Common myeloid progenitor, CD34-positive (primary cell): ENCODE measurements at regions not wholly inside any gene's neighbourhood (a gene's known extent, or its start where the extent isn't known, plus 50 kb on each side); places are given as distances from the start of the nearest gene placed in this dataset.

Source experiments
- CTCF ChIA-PET: fragments of 350-600 bp; sonication (Branson Sonifier 250); formaldehyde crosslinking; loops from one replicate; lab custom pipeline; 2021; ENCODE audit warnings: antibody characterized with exemption; lab: Charles Lee
- POLR2A ChIA-PET: fragments of 350-600 bp; sonication (Branson Sonifier 250); formaldehyde crosslinking; loops from one replicate; lab custom pipeline; 2021; ENCODE audit warnings: antibody characterized with exemption; lab: Charles Lee
- DNase-seq, 3 donors: peaks; one replicate each; pipeline versions ENCODE4 v3.0.0 to v3.0.0-alpha.2; 2013
- H3K27ac ChIP-seq, 2 experiments: 1 replicate in 1 of 2; 2 replicates in 1 of 2; pipeline ENCODE4 v1.7.0; 2013; ENCODE audit warnings: inconsistent platforms in 2 of 2, low read length in 2 of 2, mild to moderate bottlenecking in 2 of 2, low read depth in 1 of 2, moderate library complexity in 1 of 2; ENCODE audit not compliant: severe bottlenecking in 2 of 2, insufficient read depth in 1 of 2, poor library complexity in 1 of 2
- H3K27me3 ChIP-seq, 5 experiments: replicated peaks in 2 of 5; 1 replicate in 3 of 5; 2 replicates in 2 of 5; pipeline versions ENCODE4 v1.6.1 to v1.7.0; 2013; ENCODE audit warnings: low read length in 4 of 5, mild to moderate bottlenecking in 2 of 5, moderate library complexity in 2 of 5, inconsistent platforms in 1 of 5; ENCODE audit not compliant: insufficient read depth in 5 of 5, control insufficient read depth in 4 of 5
- H3K36me3 ChIP-seq, 4 experiments: 1 replicate in 2 of 4; 2 replicates in 2 of 4; pipeline versions ENCODE4 v1.6.1 to v1.7.0; 2013; ENCODE audit warnings: low read length in 3 of 4, control low read depth in 1 of 4, mild to moderate bottlenecking in 1 of 4; ENCODE audit not compliant: control insufficient read depth in 4 of 4, insufficient read depth in 4 of 4
- H3K4me1 ChIP-seq, 4 experiments: 1 replicate in 3 of 4; 2 replicates in 1 of 4; pipeline versions ENCODE4 v1.6.1 to v1.7.1; 2013; ENCODE audit warnings: low read length in 3 of 4, mild to moderate bottlenecking in 3 of 4, control low read depth in 1 of 4, inconsistent platforms in 1 of 4, moderate library complexity in 1 of 4; ENCODE audit not compliant: control insufficient read depth in 4 of 4, insufficient read depth in 4 of 4; ENCODE audit errors: control extremely low read depth in 1 of 4
- H3K4me3 ChIP-seq, 7 experiments: 1 replicate in 4 of 7; 2 replicates in 3 of 7; pipeline versions ENCODE4 v1.5.1 to v1.7.0; 2013; ENCODE audit warnings: mild to moderate bottlenecking in 7 of 7, low read length in 6 of 7, moderate library complexity in 6 of 7, inconsistent platforms in 2 of 7, low read depth in 2 of 7, control low read depth in 1 of 7; ENCODE audit not compliant: insufficient read depth in 4 of 7, control insufficient read depth in 1 of 7; ENCODE audit errors: extremely low read depth in 1 of 7
- H3K9me3 ChIP-seq, 5 experiments: 1 replicate in 4 of 5; 2 replicates in 1 of 5; pipeline versions ENCODE4 v1.6.1 to v1.7.1; 2013; ENCODE audit warnings: low read length in 4 of 5, mild to moderate bottlenecking in 2 of 5, inconsistent platforms in 1 of 5, low read depth in 1 of 5, moderate library complexity in 1 of 5; ENCODE audit not compliant: control insufficient read depth in 4 of 5, insufficient read depth in 2 of 5; ENCODE audit errors: control extremely low read depth in 1 of 5
- WGBS: methylation state at CpG from one replicate; pipeline ENCODE4 v1.1.5; 2013; ENCODE audit not compliant: insufficient coverage; 5-methylcytosine and 5-hydroxymethylcytosine counted together

- ChIA-PET CTCF (interaction anchor here (0.8 kb wide), 1 partner anchor 11 kb away, joined by 3 read pairs; no protein-coding TSS in a partner anchor), POLR2A (no interaction called here)
- Histone ChIP-seq H3K9me3 (no peaks in the 10 kb centered on the region), H3K4me3 (no peak overlapping the region), H3K36me3 (no peaks in the 10 kb centered on the region), H3K4me1 (no peaks in the 10 kb centered on the region), H3K27ac (no peak overlapping the region), H3K27me3 (no peaks in the 10 kb centered on the region)
- DNase-seq: no peak
- 67% methylated on average over 1 of the region's 2 CpGs for WGBS
These were observed 265.9 kb downstream of the EFHB start for GRCh38 chr3:19668163-19668562.

DNA sequence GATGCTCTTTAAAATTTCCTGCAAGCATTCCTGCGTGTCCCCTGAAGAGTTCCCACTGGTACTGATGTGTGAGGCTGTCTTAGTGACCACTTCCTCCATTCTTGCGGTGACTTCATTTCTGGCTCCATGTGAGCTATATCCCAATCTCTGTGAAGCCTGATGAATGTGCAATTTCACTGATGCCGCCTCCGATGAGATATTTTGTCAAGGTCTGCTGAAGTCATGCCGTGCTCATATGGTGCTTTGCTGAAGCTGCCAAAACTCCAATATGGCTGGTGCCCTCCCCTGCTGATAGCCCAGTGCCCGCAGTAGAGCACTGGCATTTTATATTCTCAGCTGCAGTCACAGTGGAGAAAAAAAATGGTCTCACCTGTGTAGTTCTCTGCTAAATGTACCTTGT is 271.5 kb downstream of the EFHB start:
- DNase-seq: no peak
- CTCF ChIA-PET: no interaction called here
- Histone ChIP-seq H3K36me3 (no peaks in the 10 kb centered on the region), H3K4me1 (no peaks in the 10 kb centered on the region), H3K27me3 (no peaks in the 10 kb centered on the region), H3K27ac (no peak overlapping the region), H3K4me3 (no peak overlapping the region), H3K9me3 (peaks cover 0 to 3% (median 0%) of the 10 kb centered on the region in 5 experiments)
- POLR2A ChIA-PET: no interaction called here
- 97% methylated on average over 6 of the region's 6 CpGs for WGBS

DNA sequence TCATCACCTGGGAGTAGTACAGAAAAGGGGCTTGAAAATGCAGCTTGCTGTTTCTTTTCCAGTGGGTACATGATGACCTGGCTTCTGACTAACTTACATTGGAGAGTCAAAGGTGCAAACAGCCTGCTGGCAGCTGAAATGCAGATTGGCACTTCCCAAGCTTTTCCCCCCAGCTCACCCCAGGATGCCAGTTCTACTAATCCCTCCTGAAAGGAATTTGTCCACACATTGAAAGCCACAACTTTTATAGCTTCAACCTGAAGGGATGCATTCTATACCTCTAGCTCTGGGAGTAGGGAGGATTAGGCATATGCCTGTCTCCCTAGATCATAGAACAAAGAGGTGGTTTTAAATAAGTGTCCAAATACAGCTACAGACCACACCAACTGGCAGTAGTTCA is 281.7 kb downstream of the EFHB start:
- no peak for DNase-seq
- peaks cover 0 to 16% (median 4%) of the 10 kb centered on the region in 5 experiments for H3K9me3 ChIP-seq
- H3K4me1 ChIP-seq: no peaks in the 10 kb centered on the region
- H3K27me3 ChIP-seq: no peaks in the 10 kb centered on the region
- POLR2A ChIA-PET: no interaction called here
- H3K4me3 ChIP-seq: no peak overlapping the region
- CTCF ChIA-PET: no interaction called here
- no peaks in the 10 kb centered on the region for H3K36me3 ChIP-seq
- H3K27ac ChIP-seq: no peak overlapping the region

GRCh38 chr3:19645093-19645492 is 288.9 kb downstream of the EFHB start:
- peaks cover 0 to under 1% (median 0%) of the 10 kb centered on the region in 5 experiments for H3K9me3 ChIP-seq
- H3K4me3 ChIP-seq: no peak overlapping the region
- H3K4me1 ChIP-seq: peaks cover 0 to 3% (median 0%) of the 10 kb centered on the region in 4 experiments
- POLR2A ChIA-PET: no interaction called here
- WGBS: no CpG with 5 or more reads among the region's 2 CpGs
- H3K27ac ChIP-seq: no peak overlapping the region
- H3K27me3 ChIP-seq: no peaks in the 10 kb centered on the region
- no peaks in the 10 kb centered on the region for H3K36me3 ChIP-seq
- DNase-seq: peak; percentile 5 to 80 (median 64)
- CTCF ChIA-PET: no interaction called here

- H3K27ac ChIP-seq: no peak overlapping the region
- CTCF ChIA-PET: no interaction called here
- H3K36me3 ChIP-seq: no peaks in the 10 kb centered on the region
- H3K4me3 ChIP-seq: no peak overlapping the region
- H3K9me3 ChIP-seq: peaks cover 0 to 4% (median 0%) of the 10 kb centered on the region in 5 experiments
- peak in 2 of 3 donors; percentile 37 to 39 for DNase-seq
- 87% methylated on average over 2 of the region's 2 CpGs for WGBS
- H3K4me1 ChIP-seq: peaks cover 0 to 3% (median 0%) of the 10 kb centered on the region in 4 experiments
- POLR2A ChIA-PET: no interaction called here
- no peaks in the 10 kb centered on the region for H3K27me3 ChIP-seq
These were observed 289.6 kb downstream of the EFHB start for GRCh38 chr3:19644405-19644804.

- CTCF ChIA-PET: no interaction called here
- Histone ChIP-seq H3K9me3 (peaks cover 0 to 4% (median 0%) of the 10 kb centered on the region in 5 experiments), H3K36me3 (no peaks in the 10 kb centered on the region), H3K4me3 (no peak overlapping the region), H3K27me3 (no peaks in the 10 kb centered on the region), H3K4me1 (peaks cover 0 to 3% (median 0%) of the 10 kb centered on the region in 4 experiments), H3K27ac (no peak overlapping the region)
- POLR2A ChIA-PET: no interaction called here
- no peak for DNase-seq
- 80% methylated on average over 2 of the region's 2 CpGs for WGBS
These were observed 292.6 kb downstream of the EFHB start for GRCh38 chr3:19641408-19641807.

- DNase-seq: no peak
- H3K36me3 ChIP-seq: no peaks in the 10 kb centered on the region
- POLR2A ChIA-PET: no interaction called here
- WGBS: 94% methylated on average over 5 of the region's 5 CpGs
- no peaks in the 10 kb centered on the region for H3K27me3 ChIP-seq
- H3K4me3 ChIP-seq: no peak overlapping the region
- CTCF ChIA-PET: interaction anchor here (1.3 kb wide), 1 partner anchor 234 kb away, joined by 4 read pairs; no protein-coding TSS in a partner anchor
- no peak overlapping the region for H3K27ac ChIP-seq
- H3K9me3 ChIP-seq: no peaks in the 10 kb centered on the region
- no peaks in the 10 kb centered on the region for H3K4me1 ChIP-seq
These were observed 301.6 kb downstream of the EFHB start for GRCh38 chr3:19632099-19633074.
